Chondrocyte (in vitro differentiated cells): ENCODE measurements at regions not wholly inside any gene's neighbourhood (a gene's known extent, or its start where the extent isn't known, plus 50 kb on each side); places are given as distances from the start of the nearest gene placed in this dataset.

Experiments
- DNase-seq: peaks from one replicate; pipeline ENCODE4 v3.0.0; 2021; ENCODE audit warnings: mixed read lengths, low spot score
- H3K27ac Mint-ChIP-seq: one replicate; pipeline ENCODE4 v1.8.0; 2021; ENCODE audit warnings: mild to moderate bottlenecking, moderate library complexity, mixed read lengths; ENCODE audit not compliant: unreplicated experiment
- H3K27me3 Mint-ChIP-seq: 2 replicates; pipeline ENCODE4 v1.8.0; 2021; ENCODE audit warnings: low read depth, mixed read lengths
- H3K36me3 Mint-ChIP-seq: 2 replicates; pipeline ENCODE4 v1.8.0; 2021; ENCODE audit warnings: low read depth, mixed read lengths
- H3K4me1 Mint-ChIP-seq: 2 replicates; pipeline ENCODE4 v1.8.0; 2021; ENCODE audit warnings: low read depth, mild to moderate bottlenecking, mixed read lengths
- H3K4me3 Mint-ChIP-seq: one replicate; pipeline ENCODE4 v1.8.0; 2021; ENCODE audit warnings: mild to moderate bottlenecking, moderate library complexity, mixed read lengths; ENCODE audit not compliant: unreplicated experiment
- H3K9me3 Mint-ChIP-seq: 2 replicates; pipeline ENCODE4 v1.8.0; 2021; ENCODE audit warnings: low read depth, mixed read lengths
- TF ChIP-seq, protein P1 (sequence below): fragments of 200-600 bp; sonication (generic); IDR thresholded peaks from 2 replicates; pipeline ENCODE4 v1.5.0; 2021; ENCODE audit warnings: antibody characterized with exemption, mild to moderate bottlenecking, moderate library complexity

DNA sequence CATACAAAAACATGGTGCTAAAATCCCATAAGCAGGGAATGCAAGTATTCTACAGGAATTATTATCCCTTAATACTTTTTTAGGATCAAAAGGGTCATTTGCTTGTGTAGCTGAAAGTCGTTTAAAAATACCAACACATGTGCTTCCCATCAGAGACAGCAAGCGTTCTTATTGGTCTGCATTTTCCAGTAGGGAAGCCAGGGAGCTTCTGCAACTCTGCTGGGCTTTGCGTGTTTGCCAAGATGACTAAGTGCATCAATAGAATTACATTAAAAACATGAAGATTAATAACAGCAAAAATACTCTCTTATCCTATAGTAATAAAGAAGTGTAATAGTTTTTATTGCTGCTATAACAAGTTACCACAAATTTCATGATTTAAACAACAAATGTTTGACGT lies 111.2 kb downstream of the QDPR start:
- H3K27me3 Mint-ChIP-seq, result peaks cover 13% of the 10 kb centered on the region
- TF ChIP-seq, protein P1, sequence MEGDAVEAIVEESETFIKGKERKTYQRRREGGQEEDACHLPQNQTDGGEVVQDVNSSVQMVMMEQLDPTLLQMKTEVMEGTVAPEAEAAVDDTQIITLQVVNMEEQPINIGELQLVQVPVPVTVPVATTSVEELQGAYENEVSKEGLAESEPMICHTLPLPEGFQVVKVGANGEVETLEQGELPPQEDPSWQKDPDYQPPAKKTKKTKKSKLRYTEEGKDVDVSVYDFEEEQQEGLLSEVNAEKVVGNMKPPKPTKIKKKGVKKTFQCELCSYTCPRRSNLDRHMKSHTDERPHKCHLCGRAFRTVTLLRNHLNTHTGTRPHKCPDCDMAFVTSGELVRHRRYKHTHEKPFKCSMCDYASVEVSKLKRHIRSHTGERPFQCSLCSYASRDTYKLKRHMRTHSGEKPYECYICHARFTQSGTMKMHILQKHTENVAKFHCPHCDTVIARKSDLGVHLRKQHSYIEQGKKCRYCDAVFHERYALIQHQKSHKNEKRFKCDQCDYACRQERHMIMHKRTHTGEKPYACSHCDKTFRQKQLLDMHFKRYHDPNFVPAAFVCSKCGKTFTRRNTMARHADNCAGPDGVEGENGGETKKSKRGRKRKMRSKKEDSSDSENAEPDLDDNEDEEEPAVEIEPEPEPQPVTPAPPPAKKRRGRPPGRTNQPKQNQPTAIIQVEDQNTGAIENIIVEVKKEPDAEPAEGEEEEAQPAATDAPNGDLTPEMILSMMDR, result no peak
- no peak for DNase-seq
- no peak overlapping the region for H3K4me3 Mint-ChIP-seq
- H3K36me3 Mint-ChIP-seq, result no peaks in the 10 kb centered on the region
- peaks cover 5% of the 10 kb centered on the region for H3K9me3 Mint-ChIP-seq
- no peak overlapping the region for H3K27ac Mint-ChIP-seq
- no peaks in the 10 kb centered on the region for H3K4me1 Mint-ChIP-seq

DNA sequence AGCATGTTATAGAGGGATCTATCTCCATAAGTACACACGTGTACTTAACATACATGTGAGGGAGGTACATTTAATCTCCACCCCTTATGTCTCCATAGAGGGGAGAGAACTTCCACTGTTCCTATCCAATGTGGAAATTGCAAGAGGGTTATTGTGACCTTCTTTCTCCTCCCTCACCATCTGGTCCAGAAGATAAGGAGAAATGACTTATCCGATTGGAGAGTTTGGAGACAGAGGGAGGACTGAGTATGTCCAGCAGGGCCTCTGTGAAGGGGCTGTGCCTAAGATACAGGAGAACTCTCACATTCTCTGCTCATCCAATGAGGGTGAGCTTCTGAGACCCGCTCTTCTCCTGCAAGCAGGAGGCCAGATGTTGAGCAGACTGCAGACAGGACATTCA lies 113.1 kb downstream of the QDPR start:
- no peak for DNase-seq
- TF ChIP-seq, protein P1, result no peak
- H3K36me3 Mint-ChIP-seq, result no peaks in the 10 kb centered on the region
- peaks cover 13% of the 10 kb centered on the region for H3K27me3 Mint-ChIP-seq
- no peak overlapping the region for H3K4me3 Mint-ChIP-seq
- H3K9me3 Mint-ChIP-seq, result peaks cover 5% of the 10 kb centered on the region
- no peaks in the 10 kb centered on the region for H3K4me1 Mint-ChIP-seq
- H3K27ac Mint-ChIP-seq, result no peak overlapping the region

DNA sequence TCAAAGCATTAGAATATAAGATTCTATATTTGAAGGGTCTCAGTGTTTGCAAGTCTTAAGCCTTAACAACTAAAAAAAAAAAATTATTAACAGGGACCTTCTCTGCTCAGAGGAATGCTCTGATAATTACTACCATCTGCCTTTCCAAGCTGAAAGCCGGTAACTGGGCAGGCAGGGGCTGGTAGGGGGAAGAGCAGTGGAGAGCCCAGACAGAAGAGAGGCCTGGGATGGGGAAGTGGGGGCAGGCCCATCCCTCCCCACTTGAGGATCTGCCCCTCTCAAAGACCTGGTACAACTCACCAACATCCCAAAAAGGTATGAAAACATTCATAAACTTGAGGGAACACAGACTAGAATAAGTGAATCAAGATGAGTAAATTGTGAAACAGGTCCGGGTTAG lies 113.9 kb downstream of the QDPR start:
- no peak overlapping the region for H3K27ac Mint-ChIP-seq
- no peak overlapping the region for H3K4me3 Mint-ChIP-seq
- H3K36me3 Mint-ChIP-seq, result no peaks in the 10 kb centered on the region
- TF ChIP-seq, protein P1, result no peak
- H3K9me3 Mint-ChIP-seq, result peaks cover 5% of the 10 kb centered on the region
- H3K27me3 Mint-ChIP-seq, result peaks cover 13% of the 10 kb centered on the region
- DNase-seq, result no peak
- H3K4me1 Mint-ChIP-seq, result no peaks in the 10 kb centered on the region

DNA sequence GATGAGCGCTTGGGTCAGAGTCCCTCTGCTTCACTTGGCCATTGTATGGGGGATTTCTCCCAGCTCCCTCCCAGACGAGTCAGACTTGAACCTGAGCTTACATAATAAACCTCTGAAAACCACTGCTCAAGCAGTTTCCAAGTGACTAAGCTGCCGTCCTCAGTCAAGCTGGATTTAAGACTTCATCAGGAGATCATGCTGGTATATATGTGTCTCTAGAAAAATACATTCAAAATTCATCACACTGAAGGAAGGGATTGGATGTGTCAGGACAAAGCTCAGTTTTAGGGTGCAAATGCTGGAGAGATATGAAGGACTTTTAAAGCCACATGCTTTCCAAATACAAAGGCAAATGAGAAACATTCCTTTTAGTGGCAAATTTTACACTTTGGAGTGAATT lies 114.3 kb downstream of the QDPR start:
- no peaks in the 10 kb centered on the region for H3K4me1 Mint-ChIP-seq

DNA sequence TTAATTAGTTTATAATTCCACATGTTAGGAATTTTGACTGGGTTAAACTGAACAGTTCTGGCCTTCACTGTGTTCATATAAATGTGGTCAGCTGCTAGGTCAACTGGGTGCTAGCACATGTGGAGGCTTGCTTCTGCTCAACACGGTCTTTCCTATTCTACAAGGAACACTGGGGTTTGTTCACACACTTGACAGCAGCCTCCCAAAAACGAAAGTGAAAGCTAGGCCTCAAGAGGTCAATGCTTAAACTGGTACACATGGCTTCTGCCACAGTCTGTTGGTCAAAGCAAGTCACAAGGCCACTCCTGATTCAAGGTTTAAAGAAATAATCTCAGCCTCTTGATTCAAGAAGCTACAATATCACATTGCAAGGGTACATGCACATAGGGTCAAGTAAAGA lies 126.5 kb downstream of the QDPR start:
- Mint-ChIP-seq H3K27me3 (no peaks in the 10 kb centered on the region), H3K27ac (no peak overlapping the region), H3K4me3 (no peak overlapping the region), H3K9me3 (no peaks in the 10 kb centered on the region), H3K36me3 (no peaks in the 10 kb centered on the region), H3K4me1 (peaks cover 3% of the 10 kb centered on the region)
- TF ChIP-seq, protein P1, result no peak
- no peak for DNase-seq

More for the DNA sequence above, 114.3 kb downstream of the QDPR start:
- Mint-ChIP-seq H3K4me3 (no peak overlapping the region), H3K9me3 (peaks cover 3% of the 10 kb centered on the region), H3K36me3 (no peaks in the 10 kb centered on the region), H3K27me3 (peaks cover 13% of the 10 kb centered on the region), H3K27ac (no peak overlapping the region)
- no peak for DNase-seq
- TF ChIP-seq, protein P1, result no peak
